ENCODE measurements at regions not wholly inside any gene's neighbourhood (a gene's known extent, or its start where the extent isn't known, plus 50 kb on each side); places are given as distances from the start of the nearest gene placed in this dataset.

DNA sequence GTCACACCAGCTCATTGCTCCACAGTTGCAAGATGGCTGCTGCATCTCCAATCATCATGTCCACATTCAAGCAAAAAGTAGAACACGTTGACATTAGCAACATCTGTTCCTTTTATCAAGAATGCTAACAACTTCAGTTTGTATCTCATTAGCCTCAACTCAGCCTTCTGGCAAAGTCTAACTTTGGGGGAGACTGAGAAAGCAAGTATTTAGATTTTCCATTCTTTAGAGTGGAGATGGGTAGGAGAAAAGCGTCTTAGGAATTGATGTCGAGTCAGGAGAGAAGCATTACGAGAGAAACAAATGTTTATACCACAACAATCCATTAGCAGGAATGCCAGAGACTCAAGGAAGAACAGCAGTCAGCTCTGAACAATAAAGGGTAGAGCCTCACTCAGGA lies 446.3 kb downstream of the ENC1 start:
- Histone ChIP-seq H3K4me1 (ENCODE audit: control insufficient read depth, insufficient read depth, low read length) (no peaks in the 10 kb centered on the region), H3K27me3 (ENCODE audit: control insufficient read depth, insufficient read depth) (no peaks in the 10 kb centered on the region), H3K27ac (ENCODE audit: low read length) (no peak overlapping the region), H3K9me3 (ENCODE audit: control insufficient read depth, low read length) (no peaks in the 10 kb centered on the region), H3K4me3 (ENCODE audit: low read length) (no peak overlapping the region)
- DNase-seq, result no peak
- ATAC-seq, result no peak
- 69% methylated on average over 4 of the region's 4 CpGs for WGBS
- intact Hi-C loops (cut with DNase I), result no loop called here

- H3K4me1 ChIP-seq (ENCODE audit: control insufficient read depth, insufficient read depth, low read length), result no peaks in the 10 kb centered on the region
- no peaks in the 10 kb centered on the region for H3K9me3 ChIP-seq (ENCODE audit: control insufficient read depth, low read length)
- ATAC-seq (peak; percentile 38 to 80), DNase-seq (no peak)
- WGBS, result 63% methylated on average over 9 of the region's 9 CpGs
- H3K4me3 ChIP-seq (ENCODE audit: low read length), result no peak overlapping the region
- H3K27me3 ChIP-seq (ENCODE audit: control insufficient read depth, insufficient read depth), result no peaks in the 10 kb centered on the region
- intact Hi-C loops (cut with DNase I), result no loop called here
- H3K27ac ChIP-seq (ENCODE audit: low read length), result peak overlapping the region; percentile 4
Observed at GRCh38 chr5:74192606-74193299, 447.8 kb downstream of the ENC1 start.

- 90% methylated on average over 2 of the region's 2 CpGs for WGBS
- intact Hi-C loops (cut with DNase I), result no loop called here
- Histone ChIP-seq H3K27ac (ENCODE audit: low read length) (no peak overlapping the region), H3K4me3 (ENCODE audit: low read length) (no peak overlapping the region), H3K27me3 (ENCODE audit: control insufficient read depth, insufficient read depth) (no peaks in the 10 kb centered on the region), H3K4me1 (ENCODE audit: control insufficient read depth, insufficient read depth, low read length) (no peaks in the 10 kb centered on the region), H3K9me3 (ENCODE audit: control insufficient read depth, low read length) (no peaks in the 10 kb centered on the region)
- ATAC-seq, result no peak
- no peak for DNase-seq
Observed at GRCh38 chr5:74188351-74189105, 452.0 kb downstream of the ENC1 start.

GRCh38 chr5:74187757-74188156 lies 452.8 kb downstream of the ENC1 start:
- WGBS, result 93% methylated on average over 1 of the region's 1 CpG
- no peaks in the 10 kb centered on the region for H3K27me3 ChIP-seq (ENCODE audit: control insufficient read depth, insufficient read depth)
- no peak overlapping the region for H3K27ac ChIP-seq (ENCODE audit: low read length)
- no peaks in the 10 kb centered on the region for H3K4me1 ChIP-seq (ENCODE audit: control insufficient read depth, insufficient read depth, low read length)
- no peaks in the 10 kb centered on the region for H3K9me3 ChIP-seq (ENCODE audit: control insufficient read depth, low read length)
- no peak overlapping the region for H3K4me3 ChIP-seq (ENCODE audit: low read length)
- ATAC-seq (no peak), DNase-seq (no peak)
- intact Hi-C loops (cut with DNase I), result no loop called here

DNA sequence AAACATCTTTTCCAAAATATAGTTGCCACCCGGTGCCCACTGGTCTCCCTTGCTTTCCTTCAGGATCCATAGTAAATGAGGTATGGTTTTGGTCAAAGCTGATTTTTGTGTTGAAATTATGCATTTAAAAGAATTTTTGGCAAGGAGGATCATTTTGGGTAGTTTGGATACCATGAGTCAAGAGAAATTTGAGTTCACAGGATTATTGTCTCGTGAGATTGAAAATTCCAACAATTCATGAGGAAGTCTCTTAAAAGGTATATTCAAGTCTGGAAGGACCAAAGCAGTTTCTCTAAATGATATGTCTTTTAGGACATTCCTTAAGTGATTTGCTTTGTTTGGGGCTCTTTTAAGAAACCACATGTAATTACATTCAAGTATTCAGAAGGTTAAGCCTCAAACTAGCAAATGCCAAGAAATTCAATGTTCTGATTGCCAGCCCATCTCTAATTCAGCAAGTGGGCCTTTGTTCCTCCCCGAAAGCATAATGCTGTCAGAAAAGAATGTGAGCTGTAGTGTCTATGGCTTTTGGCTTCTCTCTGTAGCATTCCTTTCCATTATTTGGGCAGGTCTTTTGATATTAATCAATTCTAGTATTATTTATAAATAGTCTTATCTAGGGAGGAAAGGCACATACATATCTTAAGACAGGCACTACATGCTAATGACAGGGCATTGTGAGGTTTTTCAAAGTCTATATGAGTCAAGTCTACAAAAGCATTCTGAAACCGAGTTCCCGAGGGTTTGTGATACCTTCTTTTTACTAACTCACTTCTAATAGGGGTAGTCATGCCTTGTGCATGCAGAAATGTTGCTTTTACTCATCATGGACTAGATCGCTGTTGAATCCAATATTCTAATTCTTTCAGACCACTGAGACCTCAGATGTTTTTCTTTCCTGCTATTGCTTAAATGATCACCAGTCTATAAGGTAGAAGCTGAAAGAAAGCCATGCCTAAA lies 453.9 kb downstream of the ENC1 start:
- no peaks in the 10 kb centered on the region for H3K4me1 ChIP-seq (ENCODE audit: control insufficient read depth, insufficient read depth, low read length)
- intact Hi-C loops (cut with DNase I), result no loop called here
- ATAC-seq (no peak), DNase-seq (no peak)
- no peaks in the 10 kb centered on the region for H3K9me3 ChIP-seq (ENCODE audit: control insufficient read depth, low read length)
- no peaks in the 10 kb centered on the region for H3K27me3 ChIP-seq (ENCODE audit: control insufficient read depth, insufficient read depth)
- no peak overlapping the region for H3K27ac ChIP-seq (ENCODE audit: low read length)
- 92% methylated on average over 6 of the region's 6 CpGs for WGBS
- H3K4me3 ChIP-seq (ENCODE audit: low read length), result no peak overlapping the region

- ATAC-seq (peak; percentile 59 to 64), DNase-seq (no peak)
- no peak overlapping the region for H3K27ac ChIP-seq (ENCODE audit: low read length)
- WGBS, result 60% methylated on average over 2 of the region's 2 CpGs
- no peaks in the 10 kb centered on the region for H3K9me3 ChIP-seq (ENCODE audit: control insufficient read depth, low read length)
- no peaks in the 10 kb centered on the region for H3K27me3 ChIP-seq (ENCODE audit: control insufficient read depth, insufficient read depth)
- H3K4me3 ChIP-seq (ENCODE audit: low read length), result no peak overlapping the region
- H3K4me1 ChIP-seq (ENCODE audit: control insufficient read depth, insufficient read depth, low read length), result no peaks in the 10 kb centered on the region
- intact Hi-C loops (cut with DNase I), result no loop called here
Observed at GRCh38 chr5:74185599-74185998, 454.9 kb downstream of the ENC1 start.

DNA sequence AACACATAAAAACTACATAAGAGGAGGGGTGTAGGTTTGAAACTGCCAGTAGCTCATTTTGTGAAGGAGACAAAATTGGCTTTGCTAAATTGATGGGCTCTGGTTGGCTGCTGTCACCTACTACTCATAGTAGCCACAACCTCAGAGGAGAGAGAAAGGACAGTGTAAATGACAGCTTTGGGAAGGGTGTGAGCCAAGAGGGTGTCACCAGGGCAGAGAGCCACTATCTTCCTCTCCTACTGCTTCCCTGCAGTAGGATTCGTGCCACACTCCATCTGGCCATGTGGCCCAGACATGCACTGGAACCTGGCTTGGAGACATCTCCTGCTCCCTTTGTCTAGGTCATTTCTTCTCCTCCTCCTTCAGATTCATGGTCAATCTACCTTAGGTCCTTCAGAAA lies 455.9 kb downstream of the ENC1 start:
- DNase-seq (no peak), ATAC-seq (peak; percentile 82 to 88)
- H3K9me3 ChIP-seq (ENCODE audit: control insufficient read depth, low read length), result no peaks in the 10 kb centered on the region
- no peaks in the 10 kb centered on the region for H3K27me3 ChIP-seq (ENCODE audit: control insufficient read depth, insufficient read depth)
- H3K4me1 ChIP-seq (ENCODE audit: control insufficient read depth, insufficient read depth, low read length), result no peaks in the 10 kb centered on the region
- H3K4me3 ChIP-seq (ENCODE audit: low read length), result no peak overlapping the region
- WGBS, result 40% methylated on average over 1 of the region's 1 CpG
- intact Hi-C loops (cut with DNase I), result no loop called here
- H3K27ac ChIP-seq (ENCODE audit: low read length), result peak overlapping the region; percentile 13

DNA sequence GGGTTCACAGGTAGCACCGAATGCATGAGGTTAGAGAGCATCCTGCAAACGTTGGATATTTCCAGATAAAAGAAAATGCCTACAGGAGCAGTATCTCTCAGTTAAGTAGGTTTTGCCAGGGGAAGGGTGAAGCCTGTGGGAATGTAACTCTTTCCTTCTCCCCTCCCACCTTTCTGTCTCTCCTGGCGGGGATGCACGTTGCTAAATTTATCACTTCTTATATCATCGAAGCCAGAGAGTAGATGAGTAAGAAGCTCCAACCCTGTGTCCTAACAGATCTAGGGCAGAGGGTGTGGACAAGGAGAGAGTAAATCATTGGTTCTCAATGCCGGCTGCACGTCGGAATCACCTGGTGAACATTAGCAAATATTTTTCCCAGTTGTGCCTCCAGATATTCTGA lies 457.5 kb downstream of the ENC1 start:
- WGBS, result 73% methylated on average over 8 of the region's 8 CpGs
- ATAC-seq (no peak), DNase-seq (no peak)
- intact Hi-C loops (cut with DNase I), result no loop called here
- no peak overlapping the region for H3K4me3 ChIP-seq (ENCODE audit: low read length)
- no peaks in the 10 kb centered on the region for H3K27me3 ChIP-seq (ENCODE audit: control insufficient read depth, insufficient read depth)
- no peak overlapping the region for H3K27ac ChIP-seq (ENCODE audit: low read length)
- H3K4me1 ChIP-seq (ENCODE audit: control insufficient read depth, insufficient read depth, low read length), result no peaks in the 10 kb centered on the region
- no peaks in the 10 kb centered on the region for H3K9me3 ChIP-seq (ENCODE audit: control insufficient read depth, low read length)

- WGBS, result 79% methylated on average over 6 of the region's 6 CpGs
- Histone ChIP-seq H3K9me3 (ENCODE audit: control insufficient read depth, low read length) (no peaks in the 10 kb centered on the region), H3K27me3 (ENCODE audit: control insufficient read depth, insufficient read depth) (no peaks in the 10 kb centered on the region), H3K4me1 (ENCODE audit: control insufficient read depth, insufficient read depth, low read length) (no peaks in the 10 kb centered on the region), H3K27ac (ENCODE audit: low read length) (no peak overlapping the region), H3K4me3 (ENCODE audit: low read length) (no peak overlapping the region)
- ATAC-seq, result no peak
- intact Hi-C loops (cut with DNase I), result no loop called here
- no peak for DNase-seq
Observed at GRCh38 chr5:74182603-74183002, 457.9 kb downstream of the ENC1 start.

DNA sequence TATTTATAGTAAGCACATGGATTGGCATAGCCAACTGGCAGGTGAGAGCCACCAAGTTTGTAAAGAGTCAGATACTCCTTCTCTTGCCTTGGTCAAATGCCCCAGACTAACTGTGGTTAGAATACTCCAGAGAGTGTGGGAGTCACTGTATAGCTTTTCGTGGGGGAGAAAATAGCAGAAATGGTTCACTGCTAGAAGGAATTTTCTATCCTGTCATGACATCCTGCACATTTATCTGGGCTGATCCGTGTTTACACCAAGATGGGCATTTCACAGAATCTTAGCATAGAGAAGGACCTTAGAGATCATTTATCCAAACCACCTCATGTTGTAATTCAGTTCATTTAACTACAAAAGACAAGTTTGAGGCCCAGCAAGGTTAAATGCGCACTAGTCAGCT lies 460.8 kb downstream of the ENC1 start:
- WGBS, result 90% methylated on average over 3 of the region's 3 CpGs

GRCh38 chr5:74179179-74179578 lies 461.3 kb downstream of the ENC1 start:
- intact Hi-C loops (cut with DNase I), result no loop called here
- Histone ChIP-seq H3K27me3 (ENCODE audit: control insufficient read depth, insufficient read depth) (no peaks in the 10 kb centered on the region), H3K4me3 (ENCODE audit: low read length) (no peak overlapping the region), H3K27ac (ENCODE audit: low read length) (no peak overlapping the region), H3K9me3 (ENCODE audit: control insufficient read depth, low read length) (no peaks in the 10 kb centered on the region), H3K4me1 (ENCODE audit: control insufficient read depth, insufficient read depth, low read length) (no peaks in the 10 kb centered on the region)
- peak; percentile 50 to 65 for ATAC-seq
- 60% methylated on average over 2 of the region's 2 CpGs for WGBS
- DNase-seq, result no peak

More for the DNA sequence above, 460.8 kb downstream of the ENC1 start:
- no peak for DNase-seq
- Histone ChIP-seq H3K27ac (ENCODE audit: low read length) (no peak overlapping the region), H3K4me3 (ENCODE audit: low read length) (no peak overlapping the region), H3K27me3 (ENCODE audit: control insufficient read depth, insufficient read depth) (no peaks in the 10 kb centered on the region), H3K9me3 (ENCODE audit: control insufficient read depth, low read length) (no peaks in the 10 kb centered on the region), H3K4me1 (ENCODE audit: control insufficient read depth, insufficient read depth, low read length) (no peaks in the 10 kb centered on the region)
- intact Hi-C loops (cut with DNase I), result no loop called here
- ATAC-seq, result no peak

Data from right cardiac atrium (tissue), 5 donors.